ENCODE measurements at regions not wholly inside any gene's neighbourhood (a gene's known extent, or its start where the extent isn't known, plus 50 kb on each side); places are given as distances from the start of the nearest gene placed in this dataset.

DNA sequence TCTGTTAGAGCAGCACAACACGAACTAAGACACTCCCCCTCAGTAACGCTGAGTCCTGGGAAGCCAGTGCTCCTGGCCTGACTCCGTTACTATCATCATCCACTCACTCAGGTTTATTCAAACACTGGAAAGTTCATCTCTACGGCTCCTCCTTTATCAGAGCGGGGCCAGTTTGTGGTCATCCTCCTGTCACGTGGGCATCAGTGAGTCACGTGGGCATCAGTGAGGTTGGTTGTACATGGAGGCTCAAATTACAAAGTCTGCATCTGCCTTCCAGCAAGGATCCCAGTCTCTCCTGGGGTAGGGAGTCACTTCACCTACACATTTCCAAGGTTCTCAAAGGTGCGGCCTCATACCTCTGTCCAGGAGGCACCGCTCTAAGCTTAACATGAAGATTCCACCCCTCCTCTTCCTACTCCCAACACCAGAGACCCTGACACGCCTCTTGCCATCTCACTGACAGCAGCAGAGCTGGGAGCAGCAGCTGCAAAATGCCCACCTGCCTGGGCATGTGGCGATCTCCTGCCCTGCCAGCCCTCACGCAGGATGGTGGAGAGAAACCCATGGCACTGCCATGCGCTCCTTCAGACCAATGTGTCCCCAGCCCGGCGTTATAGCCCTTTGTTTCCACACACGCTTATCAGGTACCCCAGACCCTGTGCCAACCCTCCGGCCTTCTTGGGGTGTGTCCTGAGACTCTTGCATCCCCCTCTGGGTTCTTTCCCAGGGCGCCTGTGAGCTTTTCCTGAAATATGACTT, 99.2 kb upstream of the PTPRM start:
- H3K4me3 ChIP-seq, result no peak overlapping the region
- DNase-seq, result no peak
- WGBS, 2 donors, result 90 to 91% methylated on average over 18 of the region's 18 CpGs
- peaks cover 0 to 7% (median 0%) of the 10 kb centered on the region in 4 donors for H3K4me1 ChIP-seq
- no peak for ATAC-seq (ENCODE audit: low FRiP score in 2 of 2)
- no peaks in the 10 kb centered on the region for H3K9me3 ChIP-seq
- no peaks in the 10 kb centered on the region for H3K27me3 ChIP-seq
- H3K27ac ChIP-seq, result no peak overlapping the region
- H3K36me3 ChIP-seq, result no peaks in the 10 kb centered on the region
- TF ChIP-seq, protein P1, sequence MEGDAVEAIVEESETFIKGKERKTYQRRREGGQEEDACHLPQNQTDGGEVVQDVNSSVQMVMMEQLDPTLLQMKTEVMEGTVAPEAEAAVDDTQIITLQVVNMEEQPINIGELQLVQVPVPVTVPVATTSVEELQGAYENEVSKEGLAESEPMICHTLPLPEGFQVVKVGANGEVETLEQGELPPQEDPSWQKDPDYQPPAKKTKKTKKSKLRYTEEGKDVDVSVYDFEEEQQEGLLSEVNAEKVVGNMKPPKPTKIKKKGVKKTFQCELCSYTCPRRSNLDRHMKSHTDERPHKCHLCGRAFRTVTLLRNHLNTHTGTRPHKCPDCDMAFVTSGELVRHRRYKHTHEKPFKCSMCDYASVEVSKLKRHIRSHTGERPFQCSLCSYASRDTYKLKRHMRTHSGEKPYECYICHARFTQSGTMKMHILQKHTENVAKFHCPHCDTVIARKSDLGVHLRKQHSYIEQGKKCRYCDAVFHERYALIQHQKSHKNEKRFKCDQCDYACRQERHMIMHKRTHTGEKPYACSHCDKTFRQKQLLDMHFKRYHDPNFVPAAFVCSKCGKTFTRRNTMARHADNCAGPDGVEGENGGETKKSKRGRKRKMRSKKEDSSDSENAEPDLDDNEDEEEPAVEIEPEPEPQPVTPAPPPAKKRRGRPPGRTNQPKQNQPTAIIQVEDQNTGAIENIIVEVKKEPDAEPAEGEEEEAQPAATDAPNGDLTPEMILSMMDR (IDR thresholded peaks at IDR 0.05), result no peak
- no peak for TF ChIP-seq EP300 (IDR thresholded peaks at IDR 0.05)
- TF ChIP-seq POLR2A (IDR thresholded peaks at IDR 0.05), result no peak
- TF ChIP-seq POLR2AphosphoS5 (IDR thresholded peaks at IDR 0.05), result no peak

DNA sequence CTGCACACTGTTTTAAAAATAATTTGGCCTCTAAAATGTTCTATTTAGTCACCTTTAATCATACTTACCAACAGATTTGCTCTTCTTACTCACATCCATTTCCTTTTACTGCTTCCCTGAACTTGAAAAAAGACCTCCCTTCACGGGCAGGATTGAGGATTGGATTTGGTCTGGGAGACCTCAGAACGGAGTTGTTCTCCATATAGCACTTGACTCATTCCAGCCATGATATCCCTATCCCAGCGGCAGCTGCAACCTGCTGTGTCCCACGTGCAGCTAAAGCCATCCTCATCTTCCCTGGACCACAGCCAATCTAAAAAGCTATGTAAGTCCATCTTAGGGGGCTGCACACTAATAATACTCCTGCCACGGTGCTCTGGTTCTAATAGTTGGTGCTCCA, 97.0 kb upstream of the PTPRM start:
- Histone ChIP-seq H3K27me3 (no peaks in the 10 kb centered on the region), H3K4me1 (peaks cover 0 to 7% (median 0%) of the 10 kb centered on the region in 4 donors), H3K9me3 (no peaks in the 10 kb centered on the region), H3K27ac (no peak overlapping the region), H3K36me3 (no peaks in the 10 kb centered on the region), H3K4me3 (no peak overlapping the region)
- ATAC-seq (ENCODE audit: low FRiP score in 2 of 2) (no peak), DNase-seq (no peak)
- 79 to 86% methylated on average over 5 of the region's 5 CpGs for WGBS, 2 donors
- TF ChIP-seq, protein P1 (IDR thresholded peaks at IDR 0.05), result no peak
- TF ChIP-seq POLR2A (IDR thresholded peaks at IDR 0.05), result no peak
- TF ChIP-seq POLR2AphosphoS5 (IDR thresholded peaks at IDR 0.05), result no peak
- no peak for TF ChIP-seq EP300 (IDR thresholded peaks at IDR 0.05)

DNA sequence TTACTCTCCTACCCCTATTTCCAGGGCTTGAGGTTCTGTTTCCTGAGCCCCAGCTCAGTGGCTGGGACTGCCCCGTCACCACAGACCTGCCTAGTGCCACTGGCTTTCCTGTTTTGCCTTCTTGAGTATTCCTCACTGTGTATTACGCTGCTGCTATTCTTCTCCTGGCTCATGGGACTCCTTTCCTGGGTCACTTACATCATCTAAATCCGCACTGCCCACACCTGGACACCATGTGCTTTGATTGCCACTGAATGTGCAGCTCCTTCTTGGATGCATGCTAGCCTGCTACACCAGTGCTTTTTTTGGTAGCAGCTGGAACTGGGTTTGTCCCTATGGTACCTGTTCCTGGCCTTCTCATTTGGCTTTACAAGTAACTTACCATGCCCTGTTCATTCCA, 96.6 kb upstream of the PTPRM start:
- ATAC-seq (ENCODE audit: low FRiP score in 2 of 2), result no peak
- WGBS, 2 donors, result 85 to 88% methylated on average over 3 of the region's 3 CpGs
- TF ChIP-seq EP300 (IDR thresholded peaks at IDR 0.05), result no peak
- TF ChIP-seq POLR2AphosphoS5 (IDR thresholded peaks at IDR 0.05), result no peak
- TF ChIP-seq POLR2A (IDR thresholded peaks at IDR 0.05), result no peak
- TF ChIP-seq, protein P1 (IDR thresholded peaks at IDR 0.05), result no peak

DNA sequence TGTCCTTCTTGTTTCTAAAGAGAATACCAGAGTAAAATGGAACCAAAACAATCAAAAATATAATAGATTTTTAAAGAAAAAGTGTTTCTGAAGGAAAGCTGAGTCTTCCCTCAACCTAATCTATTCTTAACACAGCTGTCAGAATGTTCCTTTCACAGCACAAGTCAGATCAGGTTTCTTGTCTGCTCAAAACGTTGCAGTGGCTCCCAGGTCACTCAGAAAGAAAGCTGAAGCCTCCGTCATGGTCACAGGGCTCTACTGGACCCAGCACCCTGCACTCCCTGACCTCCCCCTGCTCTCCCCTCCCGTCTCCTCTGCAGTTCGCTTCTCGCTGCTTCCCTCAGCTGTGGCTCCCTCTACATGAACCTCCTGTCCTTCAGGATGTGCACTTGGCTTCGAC, 90.7 kb upstream of the PTPRM start:
- Histone ChIP-seq H3K27me3 (no peaks in the 10 kb centered on the region), H3K9me3 (no peaks in the 10 kb centered on the region), H3K4me1 (no peaks in the 10 kb centered on the region), H3K4me3 (no peak overlapping the region), H3K27ac (no peak overlapping the region), H3K36me3 (no peaks in the 10 kb centered on the region)
- no peak for ATAC-seq (ENCODE audit: low FRiP score in 2 of 2)
- no peak for DNase-seq
- 72 to 84% methylated on average over 6 of the region's 6 CpGs for WGBS, 2 donors
- TF ChIP-seq POLR2A (IDR thresholded peaks at IDR 0.05), result no peak
- no peak for TF ChIP-seq EP300 (IDR thresholded peaks at IDR 0.05)
- TF ChIP-seq, protein P1 (IDR thresholded peaks at IDR 0.05), result no peak
- TF ChIP-seq POLR2AphosphoS5 (IDR thresholded peaks at IDR 0.05), result no peak

More for the DNA sequence above, 96.6 kb upstream of the PTPRM start:
- no peak for DNase-seq
- H3K9me3 ChIP-seq, result no peaks in the 10 kb centered on the region
- H3K36me3 ChIP-seq, result no peaks in the 10 kb centered on the region
- peaks cover 0 to 7% (median 0%) of the 10 kb centered on the region in 4 donors for H3K4me1 ChIP-seq
- H3K4me3 ChIP-seq, result no peak overlapping the region
- H3K27ac ChIP-seq, result no peak overlapping the region
- no peaks in the 10 kb centered on the region for H3K27me3 ChIP-seq

DNA sequence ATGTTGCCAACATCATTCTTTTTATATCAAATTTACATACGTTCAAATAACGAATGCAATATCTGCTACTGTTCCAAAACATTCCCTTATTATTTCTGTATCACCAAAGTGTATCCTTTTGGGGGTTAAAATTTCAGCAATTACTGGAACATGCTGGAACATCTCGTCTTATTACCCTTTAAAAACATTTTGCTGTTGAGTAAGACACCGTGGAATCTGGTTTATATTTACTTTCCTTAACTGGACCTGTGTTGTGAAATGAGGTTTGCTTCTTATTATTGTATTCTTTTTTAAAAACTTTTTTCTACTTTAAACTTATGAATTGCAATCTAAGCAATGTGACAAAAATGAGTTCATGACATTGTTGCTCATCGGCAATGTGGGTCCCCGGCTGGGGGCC, 87.4 kb upstream of the PTPRM start:
- Histone ChIP-seq H3K27ac (no peak overlapping the region), H3K4me3 (no peak overlapping the region), H3K9me3 (no peaks in the 10 kb centered on the region), H3K36me3 (no peaks in the 10 kb centered on the region), H3K4me1 (no peaks in the 10 kb centered on the region), H3K27me3 (no peaks in the 10 kb centered on the region)
- ATAC-seq (ENCODE audit: low FRiP score in 2 of 2) (no peak), DNase-seq (no peak)
- 69 to 74% methylated on average over 6 of the region's 6 CpGs for WGBS, 2 donors
- TF ChIP-seq, protein P1 (IDR thresholded peaks at IDR 0.05), result no peak

All from upper lobe of left lung (tissue), 6 donors.